HG02870 (cell line): ENCODE measurements at regions not wholly inside any gene's neighbourhood (a gene's known extent, or its start where the extent isn't known, plus 50 kb on each side); places are given as distances from the start of the nearest gene placed in this dataset.
"Not testable (repeated sequence)": the region's sequence is repeated elsewhere in the genome, so short reads cannot be mapped to it uniquely, and the experiment has no call there.

Experiments
- ATAC-seq: cut with Tn5 transposase; IDR thresholded peaks from one replicate; pipeline ENCODE4 v1.9.1; 2021; ENCODE audit warnings: mild to moderate bottlenecking, moderate library complexity; ENCODE audit not compliant: unreplicated experiment

GRCh38 chr14:23750357-23750756 is 114.2 kb downstream of the DHRS2 start:
- ATAC-seq, result no peak

GRCh38 chr14:23751616-23752015 is 115.5 kb downstream of the DHRS2 start:
- ATAC-seq, result no peak

GRCh38 chr14:23763394-23763793 is 127.2 kb downstream of the DHRS2 start:
- no peak for ATAC-seq

- ATAC-seq, result no peak
Observed at GRCh38 chr14:23766737-23767401, 130.7 kb downstream of the DHRS2 start.

- ATAC-seq, result not testable (repeated sequence)
Observed at GRCh38 chr14:23769221-23769728, 133.1 kb downstream of the DHRS2 start.

- ATAC-seq, result no peak
Observed at GRCh38 chr14:23773981-23774380, 137.8 kb downstream of the DHRS2 start.

GRCh38 chr14:23776296-23776695 is 140.1 kb downstream of the DHRS2 start:
- no peak for ATAC-seq

GRCh38 chr14:23785208-23785607 is 149.0 kb downstream of the DHRS2 start:
- no peak for ATAC-seq

- ATAC-seq, result no peak
Observed at GRCh38 chr14:23787436-23787835, 151.3 kb downstream of the DHRS2 start.

- ATAC-seq, result no peak
Observed at GRCh38 chr14:23789696-23790095, 153.5 kb downstream of the DHRS2 start.

- ATAC-seq, result no peak
Observed at GRCh38 chr14:23793532-23793931, 157.4 kb downstream of the DHRS2 start.

GRCh38 chr14:23800811-23801210 is 152.8 kb upstream of the DHRS4 start:
- ATAC-seq, result no peak

- no peak for ATAC-seq
Observed at GRCh38 chr14:23801766-23802165, 151.8 kb upstream of the DHRS4 start.

- no peak for ATAC-seq
Observed at GRCh38 chr14:23804817-23805216, 148.8 kb upstream of the DHRS4 start.

- no peak for ATAC-seq
Observed at GRCh38 chr14:23805761-23806160, 147.8 kb upstream of the DHRS4 start.

GRCh38 chr14:23814527-23815256 is 138.9 kb upstream of the DHRS4 start:
- no peak for ATAC-seq

- no peak for ATAC-seq
Observed at GRCh38 chr14:23816371-23816770, 137.2 kb upstream of the DHRS4 start.

- no peak for ATAC-seq
Observed at GRCh38 chr14:23817164-23817767, 136.3 kb upstream of the DHRS4 start.

GRCh38 chr14:23827100-23827892 is 126.3 kb upstream of the DHRS4 start:
- no peak for ATAC-seq

- ATAC-seq, result no peak
Observed at GRCh38 chr14:23828001-23828400, 125.6 kb upstream of the DHRS4 start.

- ATAC-seq, result no peak
Observed at GRCh38 chr14:23828616-23829015, 125.0 kb upstream of the DHRS4 start.
